Upper lobe of left lung (tissue), 6 donors: ENCODE measurements at regions not wholly inside any gene's neighbourhood (a gene's known extent, or its start where the extent isn't known, plus 50 kb on each side); places are given as distances from the start of the nearest gene placed in this dataset.

Experiments used
- ATAC-seq, 2 donors: fragments of 200-7000 bp; cut with Tn5 transposase; one replicate each; pipeline ENCODE4 v1.9.1; 2022; ENCODE audit warnings: mild to moderate bottlenecking in 2 of 2, moderate library complexity in 2 of 2; ENCODE audit not compliant: low FRiP score in 2 of 2
- DNase-seq, 2 donors: peaks; one replicate each; pipeline ENCODE4 v3.0.0-alpha.2; 2019 to 2020
- H3K27ac ChIP-seq, 4 donors: fragments of 200-600 bp; sonication (generic); one replicate each; pipeline ENCODE4 v1.5.1; 2016 to 2019
- H3K27me3 ChIP-seq, 4 donors: fragments of 200-600 bp; sonication (generic); one replicate each; pipeline ENCODE4 v1.5.1; 2017 to 2019
- H3K36me3 ChIP-seq, 4 donors: fragments of 200-600 bp; sonication (generic); one replicate each; pipeline ENCODE4 v1.5.1; 2016 to 2019
- H3K4me1 ChIP-seq, 4 donors: fragments of 200-600 bp; sonication (generic); one replicate each; pipeline ENCODE4 v1.5.1; 2018 to 2019
- H3K4me3 ChIP-seq, 4 donors: fragments of 200-600 bp; sonication (generic); one replicate each; pipeline ENCODE4 v1.5.1; 2017 to 2019; ENCODE audit warnings: mild to moderate bottlenecking in 2 of 4, moderate library complexity in 1 of 4
- H3K9me3 ChIP-seq, 4 donors: fragments of 200-600 bp; sonication (generic); one replicate each; pipeline ENCODE4 v1.5.1; 2018 to 2019
- EP300 ChIP-seq, 4 donors: sonication (generic); formaldehyde crosslinking; IDR thresholded peaks; one replicate each; pipeline ENCODE4 v1.5.1; 2017; ENCODE audit warnings: antibody characterized with exemption in 4 of 4, control low read depth in 2 of 4
- POLR2A ChIP-seq, 4 donors: fragments of 450-650 bp; IDR thresholded peaks; one replicate each; pipeline ENCODE4 v1.5.1; 2016 to 2017; ENCODE audit warnings: antibody characterized with exemption in 4 of 4, mild to moderate bottlenecking in 2 of 4
- POLR2AphosphoS5 ChIP-seq, 2 donors: sonication (generic); formaldehyde crosslinking; IDR thresholded peaks; one replicate each; pipeline ENCODE4 v1.5.1; 2017; ENCODE audit warnings: antibody characterized with exemption in 2 of 2
- WGBS, 2 donors: methylation state at CpG; one replicate each; pipeline ENCODE4 v1.1.5; 2017 to 2018; 5-methylcytosine and 5-hydroxymethylcytosine counted together
- TF ChIP-seq, protein P1 (sequence below), 6 experiments: fragments of 450-650 bp in 4 of 6; fragments of 200-600 bp in 2 of 6; sonication (generic) in 2 of 6; IDR thresholded peaks; one replicate each; pipeline ENCODE4 v1.5.1; 2016 to 2019; ENCODE audit warnings: antibody characterized with exemption in 6 of 6
- donor health status: DM: no; HTN: no; CAD: no; lungs with moderate emphysema.
- donor health status: DM: no; HTN: yes; CAD: no; lungs with severe emphysema.

DNA sequence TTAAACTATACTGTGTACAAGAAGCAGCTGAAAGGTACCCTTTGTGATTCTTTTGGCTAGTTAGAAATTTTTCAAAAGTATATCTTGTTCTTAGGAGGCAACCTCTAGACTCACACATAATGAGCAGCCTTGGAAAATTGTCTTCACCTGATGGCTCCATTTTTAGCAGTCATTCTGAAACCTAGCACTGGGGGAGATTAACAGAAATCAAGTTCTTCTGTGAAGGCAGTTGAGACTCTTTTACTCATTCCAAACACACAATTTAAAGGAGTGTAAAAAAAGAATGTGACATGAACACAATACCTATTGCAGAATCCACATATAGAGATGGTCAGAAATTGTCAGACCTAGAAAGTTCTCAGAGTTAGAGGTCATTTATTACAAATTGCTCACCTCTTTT is 197.7 kb downstream of the UBE2E3 start:
- no peak for ATAC-seq
- no peak for TF ChIP-seq POLR2AphosphoS5 (IDR thresholded peaks at IDR 0.05)
- no peak for TF ChIP-seq EP300 (IDR thresholded peaks at IDR 0.05)
- TF ChIP-seq POLR2A (IDR thresholded peaks at IDR 0.05) = no peak
- H3K27me3 ChIP-seq = no peaks in the 10 kb centered on the region
- H3K4me3 ChIP-seq = no peak overlapping the region
- no peak for DNase-seq
- no peak overlapping the region for H3K27ac ChIP-seq
- no peaks in the 10 kb centered on the region for H3K36me3 ChIP-seq
- H3K9me3 ChIP-seq = no peaks in the 10 kb centered on the region
- H3K4me1 ChIP-seq = no peaks in the 10 kb centered on the region

DNA sequence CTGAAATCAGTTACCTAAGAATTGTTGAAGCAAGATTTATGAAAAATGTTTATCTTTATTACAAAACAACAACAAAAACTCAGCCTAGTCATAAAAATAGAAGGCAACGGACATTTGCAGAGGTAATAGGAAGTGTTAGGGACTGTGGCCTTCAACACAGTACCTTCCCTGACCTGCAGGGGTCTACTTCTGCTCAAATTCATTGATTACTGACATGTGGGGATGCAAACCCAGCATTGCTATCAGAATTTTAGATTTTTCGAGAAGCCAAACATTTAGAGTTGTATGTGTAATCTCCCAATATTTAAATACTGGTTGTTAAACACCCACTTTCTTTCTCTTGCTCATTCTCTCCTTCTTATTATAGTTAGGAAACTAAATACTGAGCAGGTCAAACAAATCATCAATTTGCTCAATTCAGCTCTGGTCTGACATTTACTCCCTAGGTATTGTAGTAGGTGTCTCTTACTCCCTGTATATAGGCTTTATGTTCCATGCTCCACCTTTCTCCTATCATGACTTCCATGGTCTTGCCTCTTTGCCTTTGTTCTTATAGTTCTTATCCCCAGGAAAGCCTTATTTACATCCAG is 198.5 kb downstream of the UBE2E3 start:
- 67 to 68% methylated on average over 2 of the region's 2 CpGs for WGBS, 2 donors
- TF ChIP-seq POLR2A (IDR thresholded peaks at IDR 0.05) = no peak
- TF ChIP-seq, protein P1, sequence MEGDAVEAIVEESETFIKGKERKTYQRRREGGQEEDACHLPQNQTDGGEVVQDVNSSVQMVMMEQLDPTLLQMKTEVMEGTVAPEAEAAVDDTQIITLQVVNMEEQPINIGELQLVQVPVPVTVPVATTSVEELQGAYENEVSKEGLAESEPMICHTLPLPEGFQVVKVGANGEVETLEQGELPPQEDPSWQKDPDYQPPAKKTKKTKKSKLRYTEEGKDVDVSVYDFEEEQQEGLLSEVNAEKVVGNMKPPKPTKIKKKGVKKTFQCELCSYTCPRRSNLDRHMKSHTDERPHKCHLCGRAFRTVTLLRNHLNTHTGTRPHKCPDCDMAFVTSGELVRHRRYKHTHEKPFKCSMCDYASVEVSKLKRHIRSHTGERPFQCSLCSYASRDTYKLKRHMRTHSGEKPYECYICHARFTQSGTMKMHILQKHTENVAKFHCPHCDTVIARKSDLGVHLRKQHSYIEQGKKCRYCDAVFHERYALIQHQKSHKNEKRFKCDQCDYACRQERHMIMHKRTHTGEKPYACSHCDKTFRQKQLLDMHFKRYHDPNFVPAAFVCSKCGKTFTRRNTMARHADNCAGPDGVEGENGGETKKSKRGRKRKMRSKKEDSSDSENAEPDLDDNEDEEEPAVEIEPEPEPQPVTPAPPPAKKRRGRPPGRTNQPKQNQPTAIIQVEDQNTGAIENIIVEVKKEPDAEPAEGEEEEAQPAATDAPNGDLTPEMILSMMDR (IDR thresholded peaks at IDR 0.05) = peak in 4 of 6 experiments; percentile 20 to 32 (median 29)
- Histone ChIP-seq H3K36me3 (no peaks in the 10 kb centered on the region), H3K4me3 (no peak overlapping the region), H3K9me3 (no peaks in the 10 kb centered on the region), H3K4me1 (no peaks in the 10 kb centered on the region), H3K27ac (no peak overlapping the region), H3K27me3 (no peaks in the 10 kb centered on the region)
- no peak for ATAC-seq
- DNase-seq = no peak

DNA sequence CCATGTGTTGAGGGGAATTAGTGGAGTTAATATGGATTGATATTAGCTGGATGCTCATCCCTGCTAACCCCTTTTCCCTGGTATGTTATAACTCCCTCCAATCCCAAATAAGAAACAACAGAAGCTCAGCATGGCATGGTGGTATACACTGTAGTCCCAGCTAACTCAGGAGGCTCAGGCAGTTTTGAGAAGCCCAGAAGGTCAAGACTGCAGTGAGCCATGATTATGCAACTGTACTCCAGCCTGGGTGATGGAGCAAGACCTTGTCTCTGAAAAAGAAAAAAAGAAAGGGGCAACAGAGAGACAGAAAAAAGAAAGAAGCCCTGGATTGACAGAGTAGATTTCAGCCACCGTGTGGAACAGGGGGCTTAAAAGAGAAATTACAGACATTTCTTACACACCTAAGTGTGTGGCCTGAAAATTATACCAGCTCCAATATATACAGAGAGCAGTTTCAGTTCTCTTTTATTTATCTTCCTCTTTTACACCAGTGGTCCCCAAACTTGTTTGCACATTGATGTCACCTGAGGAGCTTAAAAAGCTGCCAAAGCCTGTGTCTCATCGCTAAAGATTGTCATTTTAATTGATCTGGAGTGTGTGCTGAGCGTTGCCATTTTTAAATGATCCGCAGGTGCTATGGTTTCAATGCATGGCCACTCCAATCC is 203.6 kb downstream of the UBE2E3 start:
- no peaks in the 10 kb centered on the region for H3K27me3 ChIP-seq
- 70 to 71% methylated on average over 4 of the region's 4 CpGs for WGBS, 2 donors
- no peaks in the 10 kb centered on the region for H3K9me3 ChIP-seq

DNA sequence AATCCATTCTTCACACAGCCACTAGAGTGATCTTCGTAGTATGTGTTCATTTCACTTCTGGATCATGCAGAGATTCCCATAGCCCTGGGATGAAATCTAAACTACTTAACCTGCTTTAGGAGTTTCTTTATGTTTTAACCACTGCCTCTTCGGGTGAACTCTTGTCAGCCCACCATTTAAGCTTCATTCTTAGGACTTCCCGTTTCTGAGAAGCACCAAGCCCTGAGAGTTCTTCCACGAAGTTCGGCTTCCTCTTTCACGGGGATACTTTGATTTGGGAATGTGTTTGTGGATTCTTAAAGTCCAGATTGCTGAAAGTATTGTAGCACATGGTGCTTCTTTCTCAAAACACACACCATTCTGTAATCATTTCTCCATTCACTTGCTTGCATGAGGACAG is 205.0 kb downstream of the UBE2E3 start:
- DNase-seq (no peak), ATAC-seq (peak in 1 of 2 donors; percentile 49)
- H3K9me3 ChIP-seq = no peaks in the 10 kb centered on the region
- no peak overlapping the region for H3K4me3 ChIP-seq
- no peaks in the 10 kb centered on the region for H3K4me1 ChIP-seq
- no peaks in the 10 kb centered on the region for H3K36me3 ChIP-seq
- no peak overlapping the region for H3K27ac ChIP-seq
- no peaks in the 10 kb centered on the region for H3K27me3 ChIP-seq
- no peak for TF ChIP-seq POLR2A (IDR thresholded peaks at IDR 0.05)
- TF ChIP-seq EP300 (IDR thresholded peaks at IDR 0.05) = no peak
- TF ChIP-seq, protein P1 (IDR thresholded peaks at IDR 0.05) = no peak
- no peak for TF ChIP-seq POLR2AphosphoS5 (IDR thresholded peaks at IDR 0.05)
- WGBS, 2 donors = 73 to 86% methylated on average over 6 of the region's 6 CpGs

More for the DNA sequence above, 203.6 kb downstream of the UBE2E3 start:
- no peaks in the 10 kb centered on the region for H3K36me3 ChIP-seq
- DNase-seq = no peak
- no peak overlapping the region for H3K27ac ChIP-seq
- no peaks in the 10 kb centered on the region for H3K4me1 ChIP-seq
- ATAC-seq = peak in 1 of 2 donors; percentile 38
- no peak overlapping the region for H3K4me3 ChIP-seq
- TF ChIP-seq, protein P1 (IDR thresholded peaks at IDR 0.05) = no peak
- TF ChIP-seq EP300 (IDR thresholded peaks at IDR 0.05) (no peak), POLR2AphosphoS5 (IDR thresholded peaks at IDR 0.05) (no peak), POLR2A (IDR thresholded peaks at IDR 0.05) (no peak)

DNA sequence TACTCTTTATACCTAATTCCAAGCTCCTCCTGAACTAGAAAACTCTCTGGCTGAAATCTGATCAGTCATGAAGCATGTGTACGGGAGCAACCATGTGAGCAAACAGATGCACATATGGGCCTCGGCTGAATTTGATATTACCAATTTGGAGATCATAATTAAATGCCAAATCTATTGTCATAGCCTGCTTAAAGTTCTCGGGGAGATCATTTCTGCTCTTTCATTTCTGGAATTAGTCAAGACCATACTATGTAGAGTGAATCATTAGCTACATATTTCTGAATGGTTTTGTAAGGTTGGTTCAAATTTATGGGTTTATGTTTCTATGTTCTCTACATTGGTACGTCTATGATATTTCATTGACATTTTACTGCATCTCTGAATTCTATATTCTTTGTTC is 205.5 kb downstream of the UBE2E3 start:
- 92 to 96% methylated on average over 4 of the region's 4 CpGs for WGBS, 2 donors

More for the DNA sequence above, 205.5 kb downstream of the UBE2E3 start:
- H3K27me3 ChIP-seq = no peaks in the 10 kb centered on the region
- H3K27ac ChIP-seq = no peak overlapping the region
- no peaks in the 10 kb centered on the region for H3K36me3 ChIP-seq
- H3K4me1 ChIP-seq = no peaks in the 10 kb centered on the region
- DNase-seq (no peak), ATAC-seq (no peak)
- no peaks in the 10 kb centered on the region for H3K9me3 ChIP-seq
- TF ChIP-seq POLR2AphosphoS5 (IDR thresholded peaks at IDR 0.05) (no peak), EP300 (IDR thresholded peaks at IDR 0.05) (no peak), POLR2A (IDR thresholded peaks at IDR 0.05) (no peak)
- TF ChIP-seq, protein P1 (IDR thresholded peaks at IDR 0.05) = no peak
- H3K4me3 ChIP-seq = no peak overlapping the region
